DMS153 (cell line): ENCODE measurements at regions not wholly inside any gene's neighbourhood (a gene's known extent, or its start where the extent isn't known, plus 50 kb on each side); places are given as distances from the start of the nearest gene placed in this dataset.

ENCODE experiments used
- DNase-seq: peaks from one replicate; lab custom pipeline; 2025; lab: John Stamatoyannopoulos, UW

GRCh38 chr17:13353590-13353989 is 248.1 kb downstream of the HS3ST3A1 start:
- no peak for DNase-seq

GRCh38 chr17:13352747-13353415 is 248.8 kb downstream of the HS3ST3A1 start:
- no peak for DNase-seq

- DNase-seq: no peak
These were observed 250.7 kb downstream of the HS3ST3A1 start for GRCh38 chr17:13351046-13351445.

GRCh38 chr17:13350466-13350865 is 251.3 kb downstream of the HS3ST3A1 start:
- DNase-seq: no peak

GRCh38 chr17:13346996-13347762 is 254.6 kb downstream of the HS3ST3A1 start:
- DNase-seq: no peak

- no peak for DNase-seq
These were observed 255.1 kb downstream of the HS3ST3A1 start for GRCh38 chr17:13346592-13346991.

- no peak for DNase-seq
These were observed 255.6 kb downstream of the HS3ST3A1 start for GRCh38 chr17:13346081-13346533.

- no peak for DNase-seq
These were observed 263.3 kb downstream of the HS3ST3A1 start for GRCh38 chr17:13338421-13338820.

- DNase-seq: peak; percentile 2
These were observed 263.8 kb downstream of the HS3ST3A1 start for GRCh38 chr17:13337864-13338371.

- DNase-seq: no peak
These were observed 264.6 kb downstream of the HS3ST3A1 start for GRCh38 chr17:13337151-13337550.

GRCh38 chr17:13334374-13334773 is 267.4 kb downstream of the HS3ST3A1 start:
- DNase-seq: no peak

- no peak for DNase-seq
These were observed 268.1 kb downstream of the HS3ST3A1 start for GRCh38 chr17:13333661-13334060.

GRCh38 chr17:13332207-13332606 is 269.5 kb downstream of the HS3ST3A1 start:
- no peak for DNase-seq

- no peak for DNase-seq
These were observed 272.3 kb downstream of the HS3ST3A1 start for GRCh38 chr17:13329421-13329820.

- no peak for DNase-seq
These were observed 277.7 kb downstream of the HS3ST3A1 start for GRCh38 chr17:13323990-13324389.

GRCh38 chr17:13321951-13322701 is 279.6 kb downstream of the HS3ST3A1 start:
- no peak for DNase-seq

GRCh38 chr17:13320046-13320785 is 281.5 kb downstream of the HS3ST3A1 start:
- no peak for DNase-seq

GRCh38 chr17:13316657-13317056 is 285.1 kb downstream of the HS3ST3A1 start:
- no peak for DNase-seq

GRCh38 chr17:13311306-13311705 is 290.4 kb downstream of the HS3ST3A1 start:
- DNase-seq: no peak

- no peak for DNase-seq
These were observed 290.9 kb downstream of the HS3ST3A1 start for GRCh38 chr17:13310858-13311257.

- DNase-seq: no peak
These were observed 288.6 kb upstream of the ELAC2 start for GRCh38 chr17:13306310-13306962.
